H9 (cell line): ENCODE measurements at regions not wholly inside any gene's neighbourhood (a gene's known extent, or its start where the extent isn't known, plus 50 kb on each side); places are given as distances from the start of the nearest gene placed in this dataset.

ENCODE experiments used
- DNase-seq: peaks from one replicate; pipeline ENCODE4 v3.0.0-alpha.2; 2017
- H2AFZ ChIP-seq: one replicate; pipeline ENCODE4 v1.6.1; 2013; ENCODE audit warnings: mild to moderate bottlenecking, low read length, control low read depth, moderate library complexity
- H2AK5ac ChIP-seq: 2 replicates; pipeline ENCODE4 v1.6.1; 2013; ENCODE audit warnings: low read length, control low read depth, mixed read lengths; ENCODE audit not compliant: insufficient read length
- H2BK120ac ChIP-seq: one replicate; pipeline ENCODE4 v1.6.1; 2013; ENCODE audit warnings: low read depth, mild to moderate bottlenecking, low read length, control low read depth, inconsistent platforms; ENCODE audit not compliant: poor library complexity, severe bottlenecking
- H2BK12ac ChIP-seq: 2 replicates; pipeline ENCODE4 v1.6.1; 2013; ENCODE audit warnings: low read length, control low read depth, mixed read lengths, low read depth; ENCODE audit not compliant: insufficient read length
- H2BK15ac ChIP-seq: 2 replicates; pipeline ENCODE4 v1.6.1; 2013; ENCODE audit warnings: low read depth, low read length, control low read depth
- H2BK20ac ChIP-seq: one replicate; pipeline ENCODE4 v1.6.1; 2013; ENCODE audit warnings: low read depth, mild to moderate bottlenecking, low read length, control low read depth, inconsistent platforms; ENCODE audit not compliant: poor library complexity, severe bottlenecking
- H2BK5ac ChIP-seq: 2 replicates; pipeline ENCODE4 v1.6.1; 2013; ENCODE audit warnings: low read length, control low read depth, mixed read lengths; ENCODE audit not compliant: insufficient read length
- H3K14ac ChIP-seq: 2 replicates; pipeline ENCODE4 v1.6.1; 2013; ENCODE audit warnings: low read length, control low read depth; ENCODE audit not compliant: insufficient read depth
- H3K18ac ChIP-seq: 2 replicates; pipeline ENCODE4 v1.6.1; 2013; ENCODE audit warnings: low read depth, mild to moderate bottlenecking, mixed read lengths, low read length, control low read depth; ENCODE audit not compliant: insufficient read length
- H3K23ac ChIP-seq: 2 replicates; pipeline ENCODE4 v1.6.1; 2013; ENCODE audit warnings: low read length, control low read depth, mixed read lengths, low read depth; ENCODE audit not compliant: insufficient read length
- H3K23me2 ChIP-seq: 2 replicates; pipeline ENCODE4 v1.6.1; 2013; ENCODE audit warnings: low read depth, mild to moderate bottlenecking, mixed read lengths, low read length, control low read depth; ENCODE audit not compliant: insufficient read length, poor library complexity, severe bottlenecking
- H3K27ac ChIP-seq: 2 replicates; pipeline ENCODE4 v1.5.1; 2013; ENCODE audit warnings: low read length, control low read depth, mixed read lengths, low read depth; ENCODE audit not compliant: insufficient read length
- H3K27me3 ChIP-seq: 2 replicates; pipeline ENCODE4 v1.6.1; 2013; ENCODE audit warnings: low read length, control low read depth, inconsistent platforms; ENCODE audit not compliant: insufficient read depth
- H3K4ac ChIP-seq: 2 replicates; pipeline ENCODE4 v1.6.1; 2013; ENCODE audit warnings: low read depth, mild to moderate bottlenecking, control low read depth, inconsistent platforms, low read length, moderate library complexity
- H3K4me1 ChIP-seq: 2 replicates; pipeline ENCODE4 v1.6.1; 2013; ENCODE audit warnings: low read length, control low read depth, inconsistent platforms; ENCODE audit not compliant: insufficient read depth
- H3K4me2 ChIP-seq: 2 replicates; pipeline ENCODE4 v1.6.1; 2013; ENCODE audit warnings: low read length, control low read depth, mixed read lengths; ENCODE audit not compliant: insufficient read length, insufficient read depth
- H3K56ac ChIP-seq: 2 replicates; pipeline ENCODE4 v1.6.1; 2013; ENCODE audit warnings: low read depth, mild to moderate bottlenecking, mixed read lengths, low read length, control low read depth; ENCODE audit not compliant: insufficient read length
- H3K79me1 ChIP-seq: 2 replicates; pipeline ENCODE4 v1.6.1; 2013; ENCODE audit warnings: low read depth, mild to moderate bottlenecking, moderate library complexity, low read length, control low read depth, inconsistent platforms; ENCODE audit not compliant: insufficient read depth, poor library complexity, severe bottlenecking
- H3K79me2 ChIP-seq: 2 replicates; pipeline ENCODE4 v1.6.1; 2013; ENCODE audit warnings: low read length, control low read depth, inconsistent platforms; ENCODE audit not compliant: insufficient read depth
- H3K9ac ChIP-seq: 2 replicates; pipeline ENCODE4 v1.6.1; 2013; ENCODE audit warnings: low read length, control low read depth, mixed read lengths; ENCODE audit not compliant: insufficient read length; ENCODE audit errors: extremely low read depth
- H3K9me3 ChIP-seq: one replicate; pipeline ENCODE4 v1.6.1; 2013; ENCODE audit warnings: low read depth, low read length, inconsistent platforms; ENCODE audit not compliant: control insufficient read depth
- H3T11ph ChIP-seq: one replicate; pipeline ENCODE4 v1.6.1; 2013; ENCODE audit warnings: mild to moderate bottlenecking, low read length, control low read depth, inconsistent platforms
- H4K20me1 ChIP-seq: one replicate; pipeline ENCODE4 v1.6.1; 2013; ENCODE audit not compliant: control insufficient read depth, insufficient read length, insufficient read depth
- H4K5ac ChIP-seq: 2 replicates; pipeline ENCODE4 v1.6.1; 2013; ENCODE audit warnings: low read depth, mild to moderate bottlenecking, mixed read lengths, low read length, control low read depth; ENCODE audit not compliant: insufficient read length
- H4K8ac ChIP-seq: replicated peaks from 2 replicates; pipeline ENCODE4 v1.6.1; 2013; ENCODE audit warnings: low read length, control low read depth, mixed read lengths, low read depth; ENCODE audit not compliant: insufficient read length
- H4K91ac ChIP-seq: 2 replicates; pipeline ENCODE4 v1.6.1; 2013; ENCODE audit warnings: low read depth, mild to moderate bottlenecking, moderate library complexity, mixed read lengths, low read length, control low read depth; ENCODE audit not compliant: insufficient read length
- H3K27ac Mint-ChIP-seq, 3 experiments: 2 replicates in 2 of 3; 3 replicates in 1 of 3; pipeline ENCODE4 v1.8.0; 2020 to 2021; ENCODE audit warnings: mixed read lengths in 3 of 3, mild to moderate bottlenecking in 1 of 3, moderate library complexity in 1 of 3
- H3K27me3 Mint-ChIP-seq: 2 replicates; pipeline ENCODE4 v1.8.0; 2021; ENCODE audit warnings: low read depth, mild to moderate bottlenecking, moderate library complexity, mixed read lengths
- H3K36me3 Mint-ChIP-seq, 3 experiments: 2 replicates in 2 of 3; 3 replicates in 1 of 3; pipeline ENCODE4 v1.8.0; 2020 to 2021; ENCODE audit warnings: low read depth in 3 of 3, mixed read lengths in 3 of 3; ENCODE audit not compliant: insufficient read depth in 1 of 3
- H3K4me1 Mint-ChIP-seq, 2 experiments: 2 replicates each; pipeline ENCODE4 v1.8.0; 2020; ENCODE audit warnings: mixed read lengths in 2 of 2
- H3K4me3 Mint-ChIP-seq, 2 experiments: 2 replicates in 1 of 2; 3 replicates in 1 of 2; pipeline ENCODE4 v1.8.0; 2020 to 2021; ENCODE audit warnings: mild to moderate bottlenecking in 2 of 2, mixed read lengths in 2 of 2, moderate library complexity in 1 of 2
- H3K9me3 Mint-ChIP-seq, 2 experiments: 2 replicates in 1 of 2; 3 replicates in 1 of 2; pipeline ENCODE4 v1.8.0; 2020; ENCODE audit warnings: mild to moderate bottlenecking in 2 of 2, mixed read lengths in 2 of 2, moderate library complexity in 1 of 2
- WGBS: extraction: QIAGEN DNeasy Blood & Tissue Kit; methylation state at CpG from one replicate; pipeline ENCODE4 v1.1.7; 2013; ENCODE audit warnings: missing lambda C conversion rate, low lambda C conversion rate, mixed read lengths; ENCODE audit not compliant: insufficient read length; ENCODE audit errors: extremely low coverage; 5-methylcytosine and 5-hydroxymethylcytosine counted together
- TF ChIP-seq, protein P1 (sequence below): fragments of 200-600 bp; sonication (generic); conservative IDR thresholded peaks from 3 replicates; pipeline ENCODE4 v1.8.0; 2021; ENCODE audit warnings: antibody characterized with exemption, mild to moderate bottlenecking

DNA sequence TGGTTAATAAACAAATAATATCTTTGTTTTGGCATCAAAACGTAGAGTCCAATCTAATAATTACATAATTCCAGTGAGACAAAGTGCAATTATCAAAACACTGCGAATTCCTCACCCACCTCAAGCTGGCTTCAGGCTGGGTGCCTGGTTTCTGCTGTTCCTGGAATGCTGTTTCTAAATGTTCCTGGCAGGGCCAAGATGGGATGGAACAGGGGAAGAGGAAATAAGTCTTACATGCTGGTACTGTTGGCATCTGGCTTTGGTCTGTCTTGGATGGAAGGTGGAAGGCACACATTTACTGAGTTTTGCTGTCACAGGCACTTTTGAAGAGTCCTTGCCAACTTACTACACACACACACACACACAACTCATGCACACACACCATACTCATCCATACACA is 101.9 kb upstream of the SLCO3A1 start:
- no peak overlapping the region for H2AK5ac ChIP-seq
- Mint-ChIP-seq H3K36me3 (peaks cover 5 to 26% (median 9%) of the 10 kb centered on the region in 3 experiments), H3K27ac (no peak overlapping the region), H3K27me3 (peaks cover 2% of the 10 kb centered on the region; the same call in 1 of the 2 replicates), H3K9me3 (peaks cover 11 to 26% of the 10 kb centered on the region in 2 experiments), H3K4me3 (no peak overlapping the region), H3K4me1 (peaks cover 0 to 8% of the 10 kb centered on the region in 2 experiments; a peak in 2 of 4 replicates)
- H3K4ac ChIP-seq = no peak overlapping the region
- no peak overlapping the region for H3K56ac ChIP-seq
- H3K4me2 ChIP-seq = no peak overlapping the region
- H4K5ac ChIP-seq = no peak overlapping the region
- no CpG with 5 or more reads among the region's 2 CpGs for WGBS
- H3K79me1 ChIP-seq = no peaks in the 10 kb centered on the region
- H3K27me3 ChIP-seq = no peaks in the 10 kb centered on the region
- no peak overlapping the region for H2BK5ac ChIP-seq
- no peak overlapping the region for H2AFZ ChIP-seq
- H3K14ac ChIP-seq = no peak overlapping the region
- H3K27ac ChIP-seq = no peak overlapping the region
- H3K18ac ChIP-seq = no peak overlapping the region
- no peak overlapping the region for H2BK20ac ChIP-seq
- peaks cover 6% of the 10 kb centered on the region for H3K23me2 ChIP-seq
- peaks cover 4% of the 10 kb centered on the region for H3K9me3 ChIP-seq
- H2BK12ac ChIP-seq = no peak overlapping the region
- TF ChIP-seq, protein P1, sequence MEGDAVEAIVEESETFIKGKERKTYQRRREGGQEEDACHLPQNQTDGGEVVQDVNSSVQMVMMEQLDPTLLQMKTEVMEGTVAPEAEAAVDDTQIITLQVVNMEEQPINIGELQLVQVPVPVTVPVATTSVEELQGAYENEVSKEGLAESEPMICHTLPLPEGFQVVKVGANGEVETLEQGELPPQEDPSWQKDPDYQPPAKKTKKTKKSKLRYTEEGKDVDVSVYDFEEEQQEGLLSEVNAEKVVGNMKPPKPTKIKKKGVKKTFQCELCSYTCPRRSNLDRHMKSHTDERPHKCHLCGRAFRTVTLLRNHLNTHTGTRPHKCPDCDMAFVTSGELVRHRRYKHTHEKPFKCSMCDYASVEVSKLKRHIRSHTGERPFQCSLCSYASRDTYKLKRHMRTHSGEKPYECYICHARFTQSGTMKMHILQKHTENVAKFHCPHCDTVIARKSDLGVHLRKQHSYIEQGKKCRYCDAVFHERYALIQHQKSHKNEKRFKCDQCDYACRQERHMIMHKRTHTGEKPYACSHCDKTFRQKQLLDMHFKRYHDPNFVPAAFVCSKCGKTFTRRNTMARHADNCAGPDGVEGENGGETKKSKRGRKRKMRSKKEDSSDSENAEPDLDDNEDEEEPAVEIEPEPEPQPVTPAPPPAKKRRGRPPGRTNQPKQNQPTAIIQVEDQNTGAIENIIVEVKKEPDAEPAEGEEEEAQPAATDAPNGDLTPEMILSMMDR = no peak
- no peaks in the 10 kb centered on the region for H4K20me1 ChIP-seq
- DNase-seq = no peak
- no peak overlapping the region for H2BK15ac ChIP-seq
- no peaks in the 10 kb centered on the region for H3K79me2 ChIP-seq
- no peak overlapping the region for H4K91ac ChIP-seq
- H3K4me1 ChIP-seq = no peaks in the 10 kb centered on the region
- no peak overlapping the region for H3K9ac ChIP-seq
- H3T11ph ChIP-seq = no peak overlapping the region
- no peak overlapping the region for H2BK120ac ChIP-seq
- H3K23ac ChIP-seq = no peak overlapping the region
- no peak overlapping the region for H4K8ac ChIP-seq
